HG03558 (cell line): ENCODE measurements at regions not wholly inside any gene's neighbourhood (a gene's known extent, or its start where the extent isn't known, plus 50 kb on each side); places are given as distances from the start of the nearest gene placed in this dataset.

Source experiments
- ATAC-seq: cut with Tn5 transposase; IDR thresholded peaks from one replicate; pipeline ENCODE4 v1.9.1; 2021; ENCODE audit warnings: moderate number of reproducible peaks; ENCODE audit not compliant: unreplicated experiment; ENCODE audit errors: extremely low read depth

DNA sequence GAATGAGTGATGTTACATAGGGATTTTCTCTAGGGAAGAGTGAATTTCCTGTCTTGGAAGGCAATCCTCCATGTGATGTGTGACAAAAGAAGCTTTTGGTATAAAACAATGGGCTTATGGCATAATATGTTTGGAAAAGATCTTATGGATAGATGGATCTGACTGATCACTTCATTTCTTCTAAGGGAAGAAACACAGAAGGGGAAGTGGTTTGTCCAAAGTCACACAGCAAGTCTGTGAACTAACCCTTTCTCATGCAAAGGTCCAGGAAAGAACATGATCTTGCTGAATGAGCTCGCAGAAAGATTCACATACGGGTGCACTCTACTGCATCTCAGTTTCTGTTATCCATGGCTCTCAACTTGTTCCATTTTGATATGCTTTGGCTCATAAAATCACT is 575.9 kb upstream of the JAG1 start:
- ATAC-seq: no peak

DNA sequence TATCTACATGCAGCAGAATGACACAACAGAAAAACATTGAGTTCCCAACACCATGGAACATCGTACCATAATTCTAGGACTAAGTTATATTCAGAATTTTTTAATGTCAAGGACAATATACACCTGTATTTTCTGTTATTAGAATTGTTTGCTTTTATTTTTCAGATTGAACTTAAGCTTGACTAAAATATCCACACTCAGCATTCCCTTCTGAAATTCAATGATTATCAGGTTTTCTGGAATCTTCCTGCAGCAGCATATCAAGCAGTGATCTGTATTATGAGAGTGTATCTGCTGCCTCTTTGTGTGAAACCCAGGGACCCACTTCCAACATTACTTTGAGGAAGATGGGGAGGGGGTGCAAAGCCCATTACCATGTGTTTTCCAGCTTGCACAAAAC is 578.6 kb upstream of the JAG1 start:
- no peak for ATAC-seq

DNA sequence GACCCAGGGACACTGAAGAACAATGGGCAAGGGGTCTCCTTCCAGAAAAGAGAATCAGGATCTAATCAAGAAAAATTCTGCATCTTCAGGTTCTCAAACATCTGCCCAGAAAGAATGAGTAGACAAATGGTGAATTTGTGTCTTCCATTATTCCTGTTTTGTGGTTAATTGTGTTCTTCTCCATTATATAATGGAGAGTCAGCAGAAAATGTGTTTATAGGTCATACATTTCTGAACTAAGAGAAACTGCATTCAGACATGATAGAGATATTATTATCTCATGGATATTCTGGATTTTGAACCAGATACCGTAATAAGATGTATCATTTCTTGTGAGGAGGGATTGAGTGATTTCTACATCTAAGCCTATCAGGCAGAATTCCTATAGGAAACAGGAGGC is 581.7 kb upstream of the JAG1 start:
- no peak for ATAC-seq

DNA sequence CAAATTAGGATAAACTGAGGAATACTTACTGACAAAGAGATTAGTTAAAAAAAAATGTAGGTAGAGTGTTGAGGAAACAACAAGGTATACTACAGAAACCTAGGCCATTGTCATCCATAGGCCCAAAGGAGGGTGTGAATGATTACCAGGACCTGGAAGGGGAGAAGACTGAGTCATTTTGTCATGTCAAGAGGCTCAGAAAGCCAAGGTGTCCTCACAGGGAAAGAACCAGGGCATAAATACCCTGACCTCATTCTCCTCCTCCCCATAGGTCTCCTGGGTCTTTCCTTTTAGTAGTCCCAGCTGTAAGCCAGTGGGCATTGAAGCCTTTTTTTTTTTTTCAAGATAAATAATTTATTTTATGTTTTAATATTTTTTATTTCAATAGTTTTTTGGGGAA is 582.1 kb upstream of the JAG1 start:
- no peak for ATAC-seq

DNA sequence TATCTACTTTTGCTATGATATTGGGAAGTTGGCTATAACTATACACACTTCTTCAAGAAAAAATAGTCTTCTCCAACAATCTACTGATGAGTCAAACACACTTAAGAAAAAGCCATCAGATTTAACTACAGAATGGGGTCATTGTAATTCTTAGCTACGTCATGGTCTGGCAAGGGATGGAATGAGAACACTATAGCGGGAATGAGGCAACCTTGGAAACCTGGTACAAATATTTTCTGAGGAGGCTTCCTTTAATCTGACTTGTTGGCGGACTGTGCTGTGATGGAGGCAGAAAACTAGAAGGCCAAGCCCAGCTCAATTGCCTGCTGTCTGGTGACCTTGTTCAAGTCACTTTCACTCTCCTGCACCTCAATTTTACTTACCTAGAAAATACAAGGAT is 586.8 kb upstream of the JAG1 start:
- ATAC-seq: no peak

DNA sequence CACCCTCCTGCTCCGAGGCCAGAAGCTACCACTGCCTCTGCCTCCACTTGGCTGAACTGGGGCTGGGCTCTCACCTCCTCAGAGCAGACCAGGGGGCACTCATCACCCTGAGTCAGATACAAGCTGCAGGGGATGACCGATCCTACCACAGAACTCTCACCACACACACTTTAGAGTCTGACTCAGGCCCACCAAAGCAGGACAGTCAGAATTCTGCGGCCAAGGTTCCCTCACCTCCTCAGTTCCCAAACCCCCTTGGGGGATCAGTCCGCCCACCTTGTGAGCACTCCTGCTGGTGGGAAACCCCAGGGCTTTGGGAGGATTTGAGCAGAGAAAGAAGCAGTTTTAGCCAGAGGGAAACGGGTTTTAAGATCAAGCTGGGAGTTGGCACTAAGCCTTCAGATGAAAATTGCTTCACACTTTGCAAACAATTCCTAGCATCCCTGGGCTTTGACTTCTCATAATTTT is 587.8 kb upstream of the JAG1 start:
- no peak for ATAC-seq

DNA sequence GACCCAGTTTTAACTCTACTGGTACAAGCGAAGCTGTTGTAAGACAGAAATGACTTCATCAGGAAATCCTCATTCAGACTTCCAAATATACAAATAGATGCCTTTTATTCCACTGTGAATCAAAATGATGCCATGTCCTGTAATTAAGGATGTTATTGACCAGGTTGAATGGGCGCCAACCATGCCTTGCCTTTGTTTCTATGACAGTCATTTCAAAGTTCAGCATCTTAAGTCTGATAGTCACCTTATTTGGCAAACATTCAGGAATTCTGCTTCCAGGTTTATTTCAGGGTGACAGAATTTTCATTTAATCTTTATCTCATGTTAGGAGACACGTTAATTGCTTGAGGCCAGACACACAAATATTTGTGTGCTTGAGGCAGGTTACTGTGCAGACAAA is 592.8 kb upstream of the JAG1 start:
- ATAC-seq: no peak

DNA sequence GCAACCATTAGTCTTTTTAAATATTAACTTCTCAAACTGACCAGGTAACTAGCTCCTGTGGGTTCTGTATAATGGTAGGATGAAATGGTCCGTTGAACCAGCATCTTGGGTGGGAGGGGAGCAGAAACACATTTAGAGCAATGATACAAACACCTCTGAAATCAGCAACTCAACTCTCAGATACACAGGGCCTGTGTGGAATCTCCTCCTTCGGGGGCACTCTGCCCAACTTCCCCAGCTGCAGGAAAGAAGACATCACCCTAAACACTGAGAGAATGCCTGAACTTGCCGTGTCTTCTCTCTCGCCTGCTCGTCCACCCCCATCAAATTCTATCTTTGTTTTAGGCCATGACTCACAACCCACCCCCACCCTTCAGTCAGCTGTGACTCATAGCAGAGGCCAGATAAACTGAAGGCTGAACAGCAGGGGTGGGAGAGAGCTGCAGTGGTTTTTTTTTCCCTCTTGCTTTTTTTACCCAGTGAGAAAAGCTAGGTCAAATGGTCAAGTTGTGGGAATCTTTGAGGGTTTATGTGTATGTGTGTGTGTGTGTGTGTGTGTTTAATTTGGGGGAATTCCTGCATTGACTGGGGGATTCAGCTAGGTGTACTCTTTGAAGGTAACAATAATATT is 593.4 kb upstream of the JAG1 start:
- no peak for ATAC-seq

DNA sequence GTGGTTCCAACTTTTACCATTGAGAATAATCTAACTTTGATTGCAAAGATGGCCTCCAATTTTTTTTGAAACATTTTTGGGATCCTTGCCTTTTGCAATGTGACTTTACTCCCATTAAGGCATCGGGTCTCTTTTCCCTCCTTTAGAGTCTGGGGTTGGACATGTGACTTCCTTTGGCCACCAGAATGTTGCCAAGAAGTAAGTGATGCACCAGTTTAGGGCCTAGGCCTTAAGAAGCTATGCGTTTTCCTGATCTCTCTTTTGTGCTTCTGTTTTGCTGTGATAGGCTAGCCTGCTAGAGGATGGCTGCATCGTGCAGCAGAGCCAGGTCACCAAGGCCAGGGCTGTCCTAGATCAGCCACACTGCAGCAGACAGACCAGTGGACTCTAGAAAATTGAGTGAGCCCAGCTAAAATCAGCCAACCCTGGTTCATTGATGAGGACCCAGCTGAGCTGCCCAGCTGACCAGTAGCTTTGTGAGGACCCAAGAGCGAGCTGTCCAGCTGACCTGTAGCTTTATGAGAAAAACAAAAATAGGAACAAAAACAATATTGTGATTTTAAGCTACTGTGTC is 594.0 kb upstream of the JAG1 start:
- ATAC-seq: no peak

DNA sequence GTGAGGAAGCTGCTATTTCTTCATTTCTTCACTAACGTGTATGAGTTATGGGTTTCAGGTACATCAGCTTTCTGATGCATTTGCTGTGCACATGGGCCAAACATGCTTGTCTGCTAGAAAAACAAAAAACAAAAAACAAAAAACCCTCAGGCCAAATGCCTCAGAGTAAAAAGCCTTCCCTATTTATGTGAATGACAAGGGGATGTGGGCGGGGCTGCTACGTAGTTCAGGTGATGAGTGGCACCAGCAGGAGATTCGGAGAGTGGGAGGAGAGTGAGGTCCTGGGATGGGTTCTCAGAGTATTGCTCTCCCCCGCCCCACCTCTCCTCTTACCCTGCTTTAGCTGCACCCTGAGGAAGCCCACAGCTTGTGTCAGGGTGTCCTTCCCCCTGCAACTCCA is 596.8 kb upstream of the JAG1 start:
- ATAC-seq: no peak

DNA sequence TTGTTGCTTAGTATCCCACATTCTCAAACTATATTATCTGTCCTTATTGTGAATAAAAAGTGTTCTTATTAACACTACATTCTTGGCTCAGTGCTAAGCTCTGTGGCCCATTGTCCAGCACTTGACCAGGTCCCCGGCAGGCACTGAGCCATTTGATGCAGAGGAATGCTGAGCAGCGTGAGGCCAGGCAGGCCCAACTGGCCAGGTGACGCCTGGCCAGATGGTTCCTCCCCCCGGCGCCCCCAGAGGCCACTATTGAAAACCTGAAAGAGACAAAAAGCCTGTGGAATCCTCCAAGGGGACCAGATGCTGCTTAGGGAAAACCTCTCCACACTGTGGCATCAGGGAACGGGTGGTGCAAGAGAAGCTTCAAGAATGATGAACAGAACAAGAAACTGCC is 597.5 kb upstream of the JAG1 start:
- ATAC-seq: no peak

DNA sequence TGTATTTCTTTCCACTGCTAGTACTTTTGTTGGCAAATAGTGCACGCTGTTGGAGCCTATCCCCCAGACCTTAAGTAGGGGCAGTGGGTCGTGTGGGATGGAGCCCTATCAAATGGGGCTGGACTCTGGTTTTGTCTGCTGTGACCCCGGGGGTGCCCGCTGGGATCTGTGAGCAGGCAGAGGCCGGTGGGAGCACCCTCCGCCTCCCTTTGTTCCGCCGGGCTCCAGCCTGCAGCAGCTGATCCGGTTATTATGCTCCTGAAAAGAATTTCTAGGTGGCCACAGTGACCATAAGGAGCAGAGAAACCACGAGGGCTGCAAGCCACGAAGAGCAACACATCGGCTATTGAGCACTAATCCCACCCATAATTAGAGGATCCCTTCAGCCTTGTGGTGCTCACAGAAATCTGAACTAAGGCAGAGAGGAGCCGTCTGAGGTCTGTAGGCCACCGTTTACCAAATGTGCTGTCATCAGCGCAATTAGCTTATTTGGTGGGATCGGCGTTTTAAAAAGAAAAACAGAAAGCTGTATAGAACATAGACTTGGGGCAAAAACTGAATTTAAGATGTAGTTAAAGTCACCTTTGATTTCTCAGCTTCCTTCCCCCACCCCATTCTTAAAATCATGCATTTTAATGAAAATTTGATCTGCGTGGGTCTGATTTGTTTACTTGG is 598.3 kb upstream of the JAG1 start:
- no peak for ATAC-seq

DNA sequence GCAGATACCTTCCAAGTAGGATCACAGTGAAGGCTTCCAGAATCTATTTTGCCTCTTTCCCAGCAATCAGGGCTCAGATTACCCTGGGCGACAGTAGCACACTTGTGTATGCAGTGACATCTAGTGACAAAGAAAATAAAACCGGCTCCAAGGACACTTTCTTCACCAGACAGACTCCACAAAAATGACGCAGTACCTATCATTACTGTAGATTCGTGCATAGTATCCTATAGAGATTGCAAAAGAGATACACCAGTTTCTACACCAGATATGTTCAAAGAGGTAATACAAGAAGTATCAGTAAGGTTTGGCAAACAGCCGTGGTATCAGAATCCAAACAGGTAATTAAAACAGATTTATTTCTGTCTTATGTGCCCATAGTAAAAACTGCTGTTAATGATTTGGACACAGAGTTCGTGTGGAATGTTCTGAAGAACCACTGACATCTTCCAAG is 600.4 kb upstream of the JAG1 start:
- ATAC-seq: no peak

DNA sequence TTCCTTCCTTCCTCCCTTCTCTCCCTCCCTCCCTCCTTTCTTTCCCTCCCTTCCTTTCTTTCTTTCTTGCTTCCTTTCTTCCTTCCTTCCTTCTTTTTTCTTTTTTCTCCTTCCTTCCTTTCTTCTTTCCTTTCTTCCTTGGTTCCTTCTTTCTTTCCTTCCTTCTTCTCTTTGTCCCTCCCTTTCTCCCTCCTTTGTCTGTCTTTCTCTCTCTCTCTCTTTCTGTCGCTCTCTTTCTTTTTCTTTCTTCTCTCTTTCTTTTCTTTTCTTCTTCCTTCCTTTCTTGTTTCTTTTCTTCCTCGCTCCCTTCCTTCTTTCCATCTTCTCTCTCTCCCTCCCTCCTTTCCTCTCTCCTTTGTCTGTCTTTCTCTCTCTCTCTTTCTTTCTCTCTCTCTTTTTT is 601.9 kb upstream of the JAG1 start:
- no peak for ATAC-seq

DNA sequence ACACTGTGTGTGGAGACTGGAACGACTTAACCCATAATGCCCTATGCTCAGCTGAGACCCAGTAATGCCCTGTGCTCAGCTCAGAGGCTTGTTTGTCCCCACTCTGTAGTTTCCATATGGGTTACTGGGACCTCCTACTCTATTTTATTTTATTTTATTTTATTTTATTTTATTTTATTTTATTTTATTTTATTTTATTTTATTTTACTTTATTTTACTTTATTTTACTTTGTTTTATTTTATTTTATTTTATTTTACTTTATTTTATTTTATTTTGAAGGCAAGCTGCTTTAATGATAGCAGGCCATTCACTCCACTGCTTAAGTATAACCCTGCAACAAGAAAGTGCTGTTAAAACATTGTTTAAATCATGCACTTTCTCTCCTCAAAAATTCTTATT is 603.4 kb upstream of the JAG1 start:
- no peak for ATAC-seq

DNA sequence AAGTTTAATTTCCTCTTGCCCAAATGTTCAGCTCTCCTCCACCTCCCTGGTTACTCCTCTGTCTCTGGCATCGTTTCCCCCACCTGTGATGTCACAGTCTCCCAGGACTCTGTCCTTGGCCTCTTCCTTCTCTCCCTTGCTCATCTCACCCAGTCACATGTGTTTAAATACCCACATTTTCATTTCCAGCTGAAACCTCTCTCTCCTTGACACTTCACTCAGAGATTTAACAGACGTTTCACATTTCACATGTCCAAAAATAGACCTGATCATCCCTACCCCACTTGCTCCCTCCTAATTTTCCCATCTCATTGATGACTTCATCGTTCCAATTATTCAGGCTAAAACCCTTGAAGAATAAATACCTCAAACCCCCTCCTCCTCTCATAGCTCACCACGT is 604.1 kb upstream of the JAG1 start:
- ATAC-seq: no peak

DNA sequence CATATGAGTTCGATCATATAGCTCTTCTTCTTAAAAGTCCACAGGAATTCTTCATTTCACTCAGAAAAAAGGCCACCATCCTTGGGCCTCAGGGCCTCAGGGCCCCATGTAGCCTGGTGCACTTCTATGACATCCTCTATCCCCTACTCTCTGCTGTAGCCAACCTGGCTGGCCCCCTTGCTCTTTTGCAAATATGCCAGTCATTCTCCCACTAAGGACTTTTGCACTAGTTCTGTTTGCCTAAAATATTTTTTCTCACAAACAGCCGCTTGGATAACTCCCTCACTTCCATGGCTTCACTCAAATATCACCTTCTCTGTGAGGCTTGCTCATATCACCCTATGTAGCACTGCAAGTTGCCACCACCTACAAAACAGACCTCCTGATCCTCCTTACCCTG is 604.7 kb upstream of the JAG1 start:
- ATAC-seq: no peak

DNA sequence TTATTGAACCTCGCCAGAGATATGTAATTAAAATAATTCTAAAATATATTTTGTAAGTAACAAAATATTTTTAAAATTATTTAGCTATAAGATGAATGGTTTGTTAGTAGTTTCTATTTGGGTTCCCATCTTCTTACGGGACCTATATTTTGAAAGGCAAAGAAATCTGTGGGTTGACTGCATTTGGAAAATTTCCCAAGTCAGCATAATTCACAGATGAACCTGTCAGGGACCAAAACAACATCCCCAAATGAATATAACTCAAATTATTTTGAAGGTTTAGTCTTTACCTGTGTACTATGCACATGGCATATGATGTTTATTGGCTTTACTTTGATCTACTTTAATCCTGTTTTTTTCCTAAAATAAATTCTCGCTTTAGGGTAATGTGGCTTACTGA is 607.4 kb upstream of the JAG1 start:
- ATAC-seq: no peak

DNA sequence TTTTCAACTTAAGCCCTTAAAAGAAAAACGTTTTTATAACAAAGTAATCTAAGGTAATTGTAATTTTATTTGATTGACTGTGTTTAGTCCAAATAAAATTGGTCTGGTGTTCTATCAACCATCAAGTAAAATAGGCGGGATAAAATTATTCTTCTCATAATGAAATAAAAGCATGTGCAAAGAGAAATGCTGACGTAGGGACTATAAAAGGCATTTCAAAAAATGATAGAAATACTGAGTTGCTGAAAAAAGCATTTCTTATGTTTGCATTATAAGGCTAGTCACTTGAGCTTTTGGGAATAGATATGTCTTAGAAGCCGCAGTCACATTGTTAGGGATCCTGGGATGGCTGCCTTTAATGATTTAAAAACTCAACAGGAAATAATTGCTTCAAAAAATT is 608.0 kb upstream of the JAG1 start:
- ATAC-seq: no peak

DNA sequence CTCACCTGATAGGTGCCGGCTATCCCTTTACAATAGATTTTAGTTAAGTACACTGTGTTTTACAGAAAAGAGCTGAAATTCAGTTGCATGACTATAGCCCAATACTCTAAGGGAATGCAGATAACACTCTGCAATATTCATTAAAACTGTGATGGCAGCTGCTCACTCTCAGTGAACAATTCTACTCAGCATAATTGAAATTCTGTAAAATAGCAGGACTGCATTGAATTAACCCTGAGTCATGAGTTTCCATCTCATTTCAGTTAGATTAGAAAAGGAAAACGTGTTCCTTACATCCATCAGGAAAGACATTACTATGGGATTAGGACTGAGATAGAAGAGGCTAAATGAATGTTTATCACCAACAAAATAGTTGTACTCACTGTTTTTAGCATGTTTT is 613.3 kb upstream of the JAG1 start:
- ATAC-seq: no peak

DNA sequence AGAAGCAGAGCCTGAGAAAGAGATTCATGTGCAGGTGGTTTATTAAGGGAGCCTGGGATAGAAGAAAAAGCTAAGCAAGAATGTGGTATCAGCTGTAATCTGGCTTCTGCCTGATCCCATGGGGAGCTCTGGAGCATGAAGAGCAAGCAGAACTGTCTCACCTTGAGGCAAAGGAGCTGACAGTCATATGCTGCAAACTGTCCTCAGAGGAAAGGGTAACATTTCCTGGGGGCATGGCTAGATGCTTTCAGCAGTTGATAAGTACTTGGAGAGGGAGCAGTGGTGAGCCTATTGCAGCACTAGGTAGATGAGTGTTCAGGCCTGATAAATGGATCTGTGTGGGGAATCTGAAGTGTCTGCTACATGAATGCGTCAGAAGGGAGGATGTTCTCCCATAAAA is 621.5 kb upstream of the BTBD3 start:
- no peak for ATAC-seq

DNA sequence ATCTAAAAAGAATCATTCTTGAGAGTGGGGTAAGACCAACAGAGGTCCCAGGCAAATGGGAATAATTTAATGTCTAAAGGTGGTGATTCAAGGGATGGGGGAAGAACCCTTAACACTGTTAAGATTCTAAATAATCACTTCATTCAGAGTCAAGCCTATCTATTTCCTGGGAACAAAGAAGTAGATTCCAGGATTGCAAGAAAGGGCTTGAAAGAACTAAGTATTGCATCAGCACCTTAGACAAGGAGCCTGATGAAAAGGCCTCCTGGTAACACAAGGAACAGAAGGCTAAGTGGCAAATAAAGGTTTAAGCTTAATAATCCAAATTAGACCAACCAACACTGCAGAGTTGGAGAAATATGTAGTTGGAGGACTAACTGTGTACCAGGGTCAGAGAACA is 620.7 kb upstream of the BTBD3 start:
- ATAC-seq: no peak
